ENCODE measurements at regions not wholly inside any gene's neighbourhood (a gene's known extent, or its start where the extent isn't known, plus 50 kb on each side); places are given as distances from the start of the nearest gene placed in this dataset.
"Not testable (repeated sequence)": the region's sequence is repeated elsewhere in the genome, so short reads cannot be mapped to it uniquely, and the experiment has no call there.

- TF ChIP-seq, protein P1, sequence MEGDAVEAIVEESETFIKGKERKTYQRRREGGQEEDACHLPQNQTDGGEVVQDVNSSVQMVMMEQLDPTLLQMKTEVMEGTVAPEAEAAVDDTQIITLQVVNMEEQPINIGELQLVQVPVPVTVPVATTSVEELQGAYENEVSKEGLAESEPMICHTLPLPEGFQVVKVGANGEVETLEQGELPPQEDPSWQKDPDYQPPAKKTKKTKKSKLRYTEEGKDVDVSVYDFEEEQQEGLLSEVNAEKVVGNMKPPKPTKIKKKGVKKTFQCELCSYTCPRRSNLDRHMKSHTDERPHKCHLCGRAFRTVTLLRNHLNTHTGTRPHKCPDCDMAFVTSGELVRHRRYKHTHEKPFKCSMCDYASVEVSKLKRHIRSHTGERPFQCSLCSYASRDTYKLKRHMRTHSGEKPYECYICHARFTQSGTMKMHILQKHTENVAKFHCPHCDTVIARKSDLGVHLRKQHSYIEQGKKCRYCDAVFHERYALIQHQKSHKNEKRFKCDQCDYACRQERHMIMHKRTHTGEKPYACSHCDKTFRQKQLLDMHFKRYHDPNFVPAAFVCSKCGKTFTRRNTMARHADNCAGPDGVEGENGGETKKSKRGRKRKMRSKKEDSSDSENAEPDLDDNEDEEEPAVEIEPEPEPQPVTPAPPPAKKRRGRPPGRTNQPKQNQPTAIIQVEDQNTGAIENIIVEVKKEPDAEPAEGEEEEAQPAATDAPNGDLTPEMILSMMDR (IDR thresholded peaks at IDR 0.05), result not testable (repeated sequence)
- not testable (repeated sequence) for TF ChIP-seq POLR2A (IDR thresholded peaks at IDR 0.05; ENCODE audit: low read depth)
Observed at GRCh38 chr16:48951621-48952125, 330.0 kb downstream of the CBLN1 start.
